HG02885 (cell line): ENCODE measurements at regions not wholly inside any gene's neighbourhood (a gene's known extent, or its start where the extent isn't known, plus 50 kb on each side); places are given as distances from the start of the nearest gene placed in this dataset.

Experiments used
- ATAC-seq: cut with Tn5 transposase; IDR thresholded peaks from one replicate; pipeline ENCODE4 v1.9.1; 2021; ENCODE audit warnings: mild to moderate bottlenecking; ENCODE audit not compliant: unreplicated experiment, poor library complexity

GRCh38 chr5:138631096-138631928 lies 56.1 kb upstream of the HSPA9 start:
- no peak for ATAC-seq

GRCh38 chr5:138629392-138629791 lies 54.2 kb upstream of the HSPA9 start:
- no peak for ATAC-seq

- ATAC-seq = no peak
Observed at GRCh38 chr5:138626333-138626944, 51.2 kb upstream of the HSPA9 start.

GRCh38 chr5:138625134-138625533 lies 49.9 kb upstream of the HSPA9 start:
- ATAC-seq = no peak
